IPS DF 4.7 (cell line): ENCODE measurements at regions not wholly inside any gene's neighbourhood (a gene's known extent, or its start where the extent isn't known, plus 50 kb on each side); places are given as distances from the start of the nearest gene placed in this dataset.
A peak's percentile ranks its signal among the peaks of the same experiment; 100 is the strongest.
"Not testable (repeated sequence)": the region's sequence is repeated elsewhere in the genome, so short reads cannot be mapped to it uniquely, and the experiment has no call there.

ENCODE experiments used
- DNase-seq: peaks from one replicate; pipeline ENCODE4 v3.0.0-alpha.2; 2013; ENCODE audit warnings: low spot score; ENCODE audit errors: extremely low read depth

DNA sequence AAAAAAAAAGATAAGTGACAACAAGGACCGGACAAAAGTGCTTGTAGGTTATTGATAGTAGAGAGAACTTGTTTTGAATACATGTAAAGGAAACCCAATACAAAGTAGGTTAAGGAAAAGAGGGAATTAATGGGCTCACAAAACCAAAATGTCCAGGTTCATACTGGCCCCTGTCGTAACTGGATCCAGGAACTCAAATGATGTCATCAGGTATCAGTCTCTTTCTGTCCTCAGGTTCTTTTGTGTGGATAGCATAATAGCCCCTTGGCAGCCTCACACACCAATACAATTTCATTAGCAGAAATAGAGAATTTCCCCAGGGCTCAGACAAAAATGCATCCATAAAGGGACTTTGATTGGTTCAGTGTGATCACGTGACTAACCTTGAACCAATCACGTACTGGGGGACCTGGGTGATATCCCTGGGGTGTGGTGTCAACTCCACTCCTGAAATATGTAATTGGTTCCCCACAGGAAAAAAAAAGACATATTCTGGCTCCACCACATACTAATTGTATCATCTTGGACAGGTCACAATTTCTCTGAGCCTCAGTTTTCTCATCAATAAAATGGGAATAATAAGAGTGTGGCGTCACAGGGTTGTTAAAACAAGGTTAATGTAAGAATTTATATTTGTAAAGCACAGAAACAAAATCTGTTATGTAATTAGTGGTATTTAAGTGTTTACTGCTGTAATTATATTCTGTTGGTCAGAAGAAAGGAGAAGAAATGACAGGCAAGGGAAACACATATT lies 174.8 kb downstream of the PDGFRA start:
- no peak for DNase-seq

GRCh38 chr4:54409270-54409817 lies 180.3 kb downstream of the PDGFRA start:
- DNase-seq = not testable (repeated sequence)

- DNase-seq = no peak
Observed at GRCh38 chr4:54414545-54414944, 185.5 kb downstream of the PDGFRA start.

DNA sequence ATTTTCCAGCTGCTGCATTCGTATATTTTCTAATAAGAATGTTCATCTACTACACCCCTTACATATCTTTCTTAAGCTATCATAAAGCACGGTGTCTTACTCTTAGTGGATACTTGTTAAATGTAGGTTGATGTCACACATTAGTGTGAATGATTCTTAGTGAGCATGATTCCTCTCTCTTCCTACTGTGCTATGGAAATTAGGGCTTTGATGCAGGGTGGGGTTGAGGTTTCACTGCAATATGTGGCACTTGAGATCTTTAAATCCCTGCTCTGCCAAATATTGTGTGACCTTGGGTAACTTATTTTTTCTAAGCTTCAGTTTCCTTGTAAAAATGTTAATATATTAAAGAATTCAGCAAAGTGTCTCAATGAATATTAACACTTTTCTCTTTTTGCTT lies 188.4 kb downstream of the PDGFRA start:
- DNase-seq = no peak

GRCh38 chr4:54418468-54418867 lies 189.4 kb downstream of the PDGFRA start:
- no peak for DNase-seq

DNA sequence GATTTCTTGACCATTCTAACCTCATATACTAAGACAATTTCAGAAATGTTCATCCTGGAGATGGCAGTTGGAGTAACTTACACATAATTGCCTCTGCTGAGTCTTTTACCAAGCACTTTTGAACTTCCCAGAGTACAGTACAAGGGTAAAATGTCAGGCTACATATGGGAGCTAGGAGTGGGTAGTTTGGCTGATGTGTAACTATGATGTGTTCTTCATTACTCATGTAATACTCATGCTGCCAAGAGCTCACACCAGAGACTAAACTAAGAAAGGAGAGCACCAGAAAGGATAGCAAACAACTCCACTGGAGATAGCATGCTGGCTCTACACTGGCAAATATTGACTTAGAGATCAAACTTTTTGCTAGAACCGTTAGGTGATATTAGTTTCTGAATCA lies 194.0 kb downstream of the PDGFRA start:
- no peak for DNase-seq

GRCh38 chr4:54427826-54428225 lies 198.7 kb downstream of the PDGFRA start:
- no peak for DNase-seq

- no peak for DNase-seq
Observed at GRCh38 chr4:54428940-54429339, 199.8 kb downstream of the PDGFRA start.

GRCh38 chr4:54433686-54434085 lies 204.6 kb downstream of the PDGFRA start:
- DNase-seq = peak; percentile 44

GRCh38 chr4:54439831-54440243 lies 210.7 kb downstream of the PDGFRA start:
- no peak for DNase-seq

DNA sequence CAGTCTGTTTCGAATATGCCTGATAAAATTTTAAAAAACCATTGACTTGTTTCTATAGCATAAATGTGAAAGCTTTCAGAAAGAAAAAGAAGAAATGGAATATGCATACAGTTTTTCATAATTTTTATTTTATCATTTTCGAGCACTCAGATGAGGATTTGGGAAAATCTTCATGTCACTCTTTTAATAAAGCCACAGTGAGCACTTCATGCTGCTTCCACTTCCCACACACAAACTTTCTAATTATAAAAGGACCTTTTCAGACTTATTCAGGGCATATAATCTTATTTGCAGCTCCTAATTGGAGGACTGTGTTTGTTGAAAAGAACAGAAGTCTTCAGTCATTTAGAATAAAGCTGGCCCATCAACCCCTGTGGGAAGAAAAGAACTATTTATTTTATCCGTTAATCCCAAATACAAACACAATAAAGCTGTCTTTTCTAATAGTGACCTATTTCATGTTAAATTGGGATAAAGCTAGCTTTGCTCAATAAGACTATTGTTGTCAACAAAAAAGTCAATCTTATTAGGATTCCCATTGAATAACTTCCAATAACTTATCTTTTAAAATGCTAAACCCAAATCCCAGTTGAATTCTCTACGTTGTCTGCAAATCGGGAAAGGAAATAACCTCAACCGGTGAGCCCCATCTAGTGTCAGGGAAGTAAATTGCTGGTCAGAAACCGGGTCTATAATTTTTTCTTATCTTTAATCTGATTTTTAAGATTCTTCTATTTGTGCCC lies 211.5 kb downstream of the PDGFRA start:
- no peak for DNase-seq

DNA sequence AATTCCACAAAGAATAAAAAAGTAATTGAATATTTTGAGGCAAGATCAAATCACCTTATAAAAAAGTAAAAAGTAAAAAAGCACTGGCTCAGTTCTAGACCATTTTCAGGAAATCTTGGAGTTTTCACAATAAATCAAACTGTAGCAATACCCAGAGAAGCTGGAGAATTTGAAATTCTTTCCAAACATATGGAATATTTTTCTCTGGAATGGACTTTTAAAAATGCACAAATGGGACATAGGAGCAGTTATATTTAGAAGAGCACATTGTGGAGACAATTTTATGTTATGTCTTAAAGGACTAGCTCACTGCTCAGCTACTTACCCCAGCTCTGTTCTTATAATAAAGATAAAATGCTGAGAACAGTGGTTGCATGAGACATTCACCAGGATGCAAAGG lies 211.9 kb upstream of the KIT start:
- no peak for DNase-seq

DNA sequence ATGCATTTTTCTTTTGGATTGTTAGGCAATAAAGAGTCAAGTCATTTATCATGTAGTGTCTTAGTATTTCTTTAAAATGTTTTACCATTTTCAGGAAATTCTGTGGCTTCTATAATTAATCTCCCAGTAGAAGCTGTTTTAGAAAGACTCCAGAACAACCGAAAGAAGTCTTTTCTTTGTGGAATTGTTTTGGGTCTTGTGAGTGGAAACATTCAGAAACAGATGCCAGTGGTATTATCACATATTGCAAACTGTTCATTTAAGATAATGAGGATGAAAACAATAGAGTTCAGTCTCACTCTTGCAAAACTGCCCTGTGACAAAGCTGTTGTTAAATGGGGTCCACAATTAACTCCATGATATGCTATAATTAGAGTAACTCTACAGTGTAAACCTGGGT lies 211.2 kb upstream of the KIT start:
- no peak for DNase-seq

DNA sequence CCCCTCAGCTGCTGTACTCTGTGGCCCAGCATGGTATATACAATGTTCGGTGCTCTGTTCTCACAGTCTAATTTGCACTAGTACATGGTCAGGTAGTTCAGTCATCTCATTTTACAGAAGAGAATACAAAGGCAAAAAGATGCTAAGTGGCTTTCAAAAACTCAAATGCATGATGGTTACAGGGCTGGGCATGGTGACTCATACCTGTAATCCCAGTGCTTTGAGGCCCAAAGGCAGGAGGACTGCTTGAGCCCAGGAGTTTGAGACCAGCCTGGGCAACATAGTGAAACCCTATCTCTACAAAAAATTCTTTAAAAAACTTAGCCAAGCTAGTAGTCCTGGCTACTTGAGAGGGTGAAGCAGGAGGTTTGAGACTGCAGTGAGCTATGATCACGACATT lies 210.5 kb upstream of the KIT start:
- no peak for DNase-seq

DNA sequence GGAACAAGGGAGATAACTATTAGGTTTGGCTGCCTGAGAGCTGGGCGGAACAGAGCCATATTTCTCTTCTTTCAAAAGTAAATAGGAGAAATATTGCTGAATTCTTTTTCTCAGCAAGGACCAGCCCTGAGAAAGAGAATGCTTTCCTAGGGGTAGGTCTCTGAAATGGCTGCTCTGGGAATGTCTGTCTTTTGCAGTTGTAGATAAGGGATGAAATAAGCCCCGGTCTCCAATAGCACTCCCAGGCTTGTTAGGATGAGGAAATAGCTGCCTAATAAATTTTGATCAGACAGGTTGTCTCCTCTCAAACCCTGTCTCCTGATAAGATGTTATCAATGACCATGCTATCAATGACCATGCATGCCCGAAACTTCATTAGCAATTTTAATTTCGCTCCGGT lies 207.8 kb upstream of the KIT start:
- no peak for DNase-seq

DNA sequence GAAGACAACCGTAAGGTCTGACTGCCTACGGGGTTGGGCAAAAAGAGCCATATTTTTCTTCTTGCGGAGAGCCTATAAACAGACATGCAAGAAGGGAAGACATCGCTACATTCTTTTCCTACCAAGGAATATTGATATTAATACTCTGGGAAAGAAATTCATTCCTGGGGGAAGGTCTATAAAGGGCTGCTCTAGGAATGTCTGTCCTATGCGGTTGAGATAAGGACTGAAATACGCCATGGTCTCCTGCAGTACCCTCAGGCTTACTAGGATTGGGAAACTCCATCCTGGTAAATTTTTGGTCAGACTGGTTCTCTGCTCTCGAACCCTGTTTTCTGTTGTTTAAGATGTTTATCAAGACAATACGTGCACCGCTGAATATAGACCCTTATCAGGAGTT lies 190.8 kb upstream of the KIT start:
- not testable (repeated sequence) for DNase-seq

GRCh38 chr4:54473077-54473545 lies 184.6 kb upstream of the KIT start:
- no peak for DNase-seq

DNA sequence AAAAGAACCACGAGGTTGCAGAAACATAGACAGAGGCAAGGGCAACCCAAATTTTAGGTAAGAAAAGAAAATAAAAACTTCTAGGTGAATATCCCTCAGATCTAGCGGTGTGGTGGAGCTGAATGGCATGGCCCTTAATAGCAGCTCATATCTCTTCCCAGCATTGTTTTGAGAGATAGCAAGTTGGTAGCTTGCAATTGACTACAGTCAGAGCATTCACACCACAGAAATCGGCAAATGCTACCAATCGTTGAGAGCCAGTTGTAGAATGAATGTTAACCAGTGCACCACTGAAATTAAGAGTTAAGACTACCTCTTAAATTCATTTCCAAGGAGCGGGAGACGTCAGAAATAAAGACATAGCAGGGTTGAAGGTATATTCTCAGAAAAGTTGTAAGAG lies 184.0 kb upstream of the KIT start:
- no peak for DNase-seq

DNA sequence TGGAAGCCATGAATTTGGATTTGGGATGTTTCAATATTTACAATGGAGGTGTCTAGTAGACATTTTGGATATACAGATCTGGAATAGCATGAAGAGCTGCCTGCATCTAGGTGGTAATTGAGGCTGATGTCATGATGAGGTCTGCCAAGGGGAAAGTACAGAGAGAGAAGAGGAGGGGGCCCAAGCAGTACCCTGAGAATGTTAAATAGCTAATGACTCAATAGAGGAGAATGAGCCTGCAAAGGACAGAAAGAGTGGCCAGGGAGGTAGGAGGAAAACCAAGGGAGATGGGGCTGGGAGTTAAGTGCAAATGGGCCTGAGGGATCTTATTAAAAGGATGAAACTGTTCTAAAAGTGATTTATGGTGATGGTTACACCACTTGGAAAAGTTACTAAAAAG lies 182.2 kb upstream of the KIT start:
- no peak for DNase-seq

DNA sequence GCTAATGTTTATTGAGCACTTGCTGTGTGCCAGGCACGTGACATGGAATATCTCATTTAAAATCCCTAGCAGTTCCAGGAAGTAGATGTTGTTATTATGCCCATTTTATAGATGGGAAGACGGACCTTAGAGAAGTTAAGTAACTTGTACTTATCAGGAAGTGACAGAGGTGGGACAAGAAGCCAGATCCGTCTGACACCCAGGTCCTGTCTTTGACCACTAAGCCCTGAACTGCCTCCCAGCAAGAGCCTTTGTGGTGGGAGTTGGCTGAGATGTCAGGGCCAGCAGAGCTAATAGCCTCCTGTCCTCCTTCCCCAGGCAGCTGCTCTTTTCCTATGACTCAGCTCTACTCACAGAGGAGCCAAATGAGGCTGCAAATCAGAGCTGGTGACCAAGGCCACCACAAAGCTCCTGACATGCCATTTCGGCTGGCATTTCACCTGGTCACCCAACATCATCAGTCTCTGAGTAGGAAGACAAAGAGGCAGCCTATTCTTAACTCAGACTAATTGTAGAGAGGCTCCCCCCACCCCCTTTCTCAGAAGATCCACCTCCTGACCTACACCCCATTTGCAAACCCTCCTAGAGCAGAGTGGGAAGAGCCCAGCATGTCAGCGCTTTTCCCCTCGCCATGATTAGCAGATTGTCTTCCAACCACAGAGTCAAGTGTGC lies 175.1 kb upstream of the KIT start:
- no peak for DNase-seq

DNA sequence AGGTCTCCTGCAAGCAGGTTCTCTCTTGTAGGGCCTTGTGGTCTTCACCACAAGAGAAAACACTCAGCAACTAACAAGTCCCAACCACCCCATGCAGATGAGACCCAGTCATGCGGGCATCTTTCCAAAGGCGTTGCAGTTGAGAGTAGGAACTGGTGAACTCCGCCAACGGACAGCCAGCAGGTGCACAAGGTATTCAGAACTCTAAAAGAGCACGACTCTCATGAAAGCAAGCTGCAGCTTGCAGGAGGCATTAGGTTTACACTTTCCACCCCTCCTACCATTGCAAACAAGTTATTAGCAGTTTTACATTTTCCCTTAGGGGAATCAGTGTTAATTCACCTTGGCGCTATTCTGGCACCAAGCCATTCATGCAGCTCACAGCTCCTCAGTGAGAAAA lies 173.4 kb upstream of the KIT start:
- no peak for DNase-seq

DNA sequence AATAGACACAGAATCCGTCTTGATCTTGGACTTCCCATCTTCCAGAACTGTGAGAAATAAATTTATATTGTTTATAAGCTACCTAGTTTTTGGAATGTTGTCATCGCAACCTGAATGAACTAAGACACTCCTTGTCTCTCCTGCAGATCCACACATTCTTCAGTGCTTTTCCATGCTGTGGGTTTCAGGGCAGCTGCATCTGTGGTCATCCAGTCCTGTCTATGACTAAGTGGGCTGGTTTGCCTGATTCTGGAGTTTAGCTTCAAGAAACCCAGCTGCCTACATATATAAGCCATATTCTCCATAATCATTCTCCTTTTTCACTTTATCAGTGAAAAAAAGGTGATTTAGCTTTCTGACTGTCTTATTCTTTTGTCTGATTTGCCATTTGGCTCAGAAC lies 170.3 kb upstream of the KIT start:
- DNase-seq = no peak
